CD4-positive, CD25-positive, alpha-beta regulatory T cell (primary cell): ENCODE measurements at regions not wholly inside any gene's neighbourhood (a gene's known extent, or its start where the extent isn't known, plus 50 kb on each side); places are given as distances from the start of the nearest gene placed in this dataset.

ENCODE experiments used
- ATAC-seq, 2 donors: fragments of 150-1000 bp; cut with Tn5 transposase; one replicate each; pipeline ENCODE4 v1.10.0; 2021; ENCODE audit warnings: low read depth in 2 of 2, moderate number of reproducible peaks in 2 of 2, moderate library complexity in 1 of 2
- DNase-seq, 3 donors: peaks; one replicate each; pipeline versions ENCODE4 v3.0.0 to v3.0.0-alpha.2; 2012 to 2022; ENCODE audit warnings: mixed read lengths in 1 of 3
- H3K27ac ChIP-seq: one replicate; pipeline ENCODE4 v1.7.0; 2013; ENCODE audit warnings: mild to moderate bottlenecking, low read length; ENCODE audit not compliant: insufficient read depth, poor library complexity, severe bottlenecking
- H3K27me3 ChIP-seq: one replicate; pipeline ENCODE4 v1.7.0; 2013; ENCODE audit warnings: low read length; ENCODE audit not compliant: control insufficient read depth, insufficient read depth
- H3K36me3 ChIP-seq: one replicate; pipeline ENCODE4 v1.7.0; 2013; ENCODE audit warnings: mild to moderate bottlenecking, low read length, moderate library complexity; ENCODE audit not compliant: control insufficient read depth, insufficient read depth
- H3K4me1 ChIP-seq: 2 replicates; pipeline ENCODE4 v1.7.0; 2013; ENCODE audit warnings: mild to moderate bottlenecking, low read length; ENCODE audit not compliant: insufficient read depth, control insufficient read depth, poor library complexity, severe bottlenecking
- H3K4me3 ChIP-seq: one replicate; pipeline ENCODE4 v1.7.0; 2013; ENCODE audit warnings: low read depth, mild to moderate bottlenecking, low read length, moderate library complexity
- H3K9me3 ChIP-seq, 2 experiments: 1 replicate in 1 of 2; 2 replicates in 1 of 2; pipeline ENCODE4 v1.7.0; 2013; ENCODE audit warnings: low read length in 2 of 2, mild to moderate bottlenecking in 1 of 2, moderate library complexity in 1 of 2; ENCODE audit not compliant: control insufficient read depth in 2 of 2
- H3K27ac Mint-ChIP-seq, 3 donors: one replicate each; pipeline ENCODE4 v1.8.0; 2020 to 2022; ENCODE audit warnings: mild to moderate bottlenecking in 3 of 3, mixed read lengths in 3 of 3, moderate library complexity in 2 of 3
- H3K27me3 Mint-ChIP-seq: one replicate; pipeline ENCODE4 v1.8.0; 2022; ENCODE audit warnings: mild to moderate bottlenecking, mixed read lengths
- H3K36me3 Mint-ChIP-seq: one replicate; pipeline ENCODE4 v1.8.0; 2020; ENCODE audit warnings: mixed read lengths
- H3K4me1 Mint-ChIP-seq, 4 donors: one replicate each; pipeline ENCODE4 v1.8.0; 2020 to 2022; ENCODE audit warnings: mixed read lengths in 4 of 4, mild to moderate bottlenecking in 1 of 4
- H3K4me3 Mint-ChIP-seq, 4 donors: one replicate each; pipeline ENCODE4 v1.8.0; 2020 to 2022; ENCODE audit warnings: mild to moderate bottlenecking in 4 of 4, mixed read lengths in 4 of 4, moderate library complexity in 3 of 4
- H3K9me3 Mint-ChIP-seq, 7 donors: one replicate each; pipeline ENCODE4 v1.8.0; 2020 to 2022; ENCODE audit warnings: mixed read lengths in 7 of 7, mild to moderate bottlenecking in 3 of 7, moderate library complexity in 2 of 7

- no peak for DNase-seq
- Mint-ChIP-seq H3K36me3 (no peaks in the 10 kb centered on the region), H3K27me3 (no peaks in the 10 kb centered on the region), H3K9me3 (peaks cover 0 to 5% (median 0%) of the 10 kb centered on the region in 7 donors), H3K4me1 (no peaks in the 10 kb centered on the region), H3K27ac (no peak overlapping the region), H3K4me3 (no peak overlapping the region)
- H3K9me3 ChIP-seq, result no peaks in the 10 kb centered on the region
- no peak overlapping the region for H3K4me3 ChIP-seq
- H3K36me3 ChIP-seq, result no peaks in the 10 kb centered on the region
- ATAC-seq, result no peak
- no peaks in the 10 kb centered on the region for H3K27me3 ChIP-seq
- no peaks in the 10 kb centered on the region for H3K4me1 ChIP-seq
- no peak overlapping the region for H3K27ac ChIP-seq
Measured at GRCh38 chr21:43294194-43294902, 125.5 kb downstream of the CRYAA start.

GRCh38 chr21:43292866-43293142 is 124.0 kb downstream of the CRYAA start:
- no peak for DNase-seq

GRCh38 chr21:43292041-43292865 is 123.4 kb downstream of the CRYAA start:
- Histone ChIP-seq H3K27ac (no peak overlapping the region), H3K4me1 (no peaks in the 10 kb centered on the region), H3K36me3 (no peaks in the 10 kb centered on the region), H3K9me3 (no peaks in the 10 kb centered on the region), H3K4me3 (no peak overlapping the region), H3K27me3 (no peaks in the 10 kb centered on the region)
- H3K27ac Mint-ChIP-seq, result no peak overlapping the region
- no peaks in the 10 kb centered on the region for H3K36me3 Mint-ChIP-seq
- peaks cover 0 to 5% (median 0%) of the 10 kb centered on the region in 7 donors for H3K9me3 Mint-ChIP-seq
- H3K4me1 Mint-ChIP-seq, result peaks cover 0 to 2% (median under 1%) of the 10 kb centered on the region in 4 donors
- H3K4me3 Mint-ChIP-seq, result no peak overlapping the region
- H3K27me3 Mint-ChIP-seq, result no peaks in the 10 kb centered on the region
- DNase-seq, result no peak
- ATAC-seq, result no peak

More at GRCh38 chr21:43292866-43293142, 124.0 kb downstream of the CRYAA start:
- H3K27me3 ChIP-seq, result no peaks in the 10 kb centered on the region
- no peak overlapping the region for H3K27ac ChIP-seq
- no peaks in the 10 kb centered on the region for H3K4me1 Mint-ChIP-seq
- no peaks in the 10 kb centered on the region for H3K4me1 ChIP-seq
- no peaks in the 10 kb centered on the region for H3K27me3 Mint-ChIP-seq
- H3K9me3 ChIP-seq, result no peaks in the 10 kb centered on the region
- H3K4me3 Mint-ChIP-seq, result no peak overlapping the region
- H3K36me3 Mint-ChIP-seq, result no peaks in the 10 kb centered on the region
- ATAC-seq, result no peak
- H3K36me3 ChIP-seq, result no peaks in the 10 kb centered on the region
- peaks cover 0 to 5% (median 0%) of the 10 kb centered on the region in 7 donors for H3K9me3 Mint-ChIP-seq
- no peak overlapping the region for H3K27ac Mint-ChIP-seq
- H3K4me3 ChIP-seq, result no peak overlapping the region

- Mint-ChIP-seq H3K4me3 (no peak overlapping the region), H3K27me3 (no peaks in the 10 kb centered on the region), H3K27ac (no peak overlapping the region), H3K4me1 (peaks cover 0 to 5% (median 2%) of the 10 kb centered on the region in 4 donors), H3K9me3 (peaks cover 0 to 5% (median 0%) of the 10 kb centered on the region in 7 donors), H3K36me3 (no peaks in the 10 kb centered on the region)
- ATAC-seq, result no peak
- Histone ChIP-seq H3K27ac (no peak overlapping the region), H3K9me3 (no peaks in the 10 kb centered on the region), H3K27me3 (no peaks in the 10 kb centered on the region), H3K4me3 (no peak overlapping the region), H3K36me3 (no peaks in the 10 kb centered on the region), H3K4me1 (no peaks in the 10 kb centered on the region)
- DNase-seq, result no peak
Measured at GRCh38 chr21:43291347-43291950, 122.6 kb downstream of the CRYAA start.

GRCh38 chr21:43290421-43291346 is 121.9 kb downstream of the CRYAA start:
- DNase-seq (no peak), ATAC-seq (no peak)
- no peak overlapping the region for H3K4me3 Mint-ChIP-seq
- peaks cover 0 to 3% (median 0%) of the 10 kb centered on the region in 7 donors for H3K9me3 Mint-ChIP-seq
- no peaks in the 10 kb centered on the region for H3K9me3 ChIP-seq
- peaks cover 0 to 5% (median 2%) of the 10 kb centered on the region in 4 donors for H3K4me1 Mint-ChIP-seq
- H3K27ac ChIP-seq, result no peak overlapping the region
- no peak overlapping the region for H3K27ac Mint-ChIP-seq
- H3K36me3 ChIP-seq, result no peaks in the 10 kb centered on the region
- H3K27me3 ChIP-seq, result no peaks in the 10 kb centered on the region
- H3K4me1 ChIP-seq, result no peaks in the 10 kb centered on the region
- no peaks in the 10 kb centered on the region for H3K27me3 Mint-ChIP-seq
- no peak overlapping the region for H3K4me3 ChIP-seq
- H3K36me3 Mint-ChIP-seq, result no peaks in the 10 kb centered on the region

- Mint-ChIP-seq H3K4me3 (no peak overlapping the region), H3K27me3 (no peaks in the 10 kb centered on the region), H3K4me1 (peaks cover 0 to 5% (median 2%) of the 10 kb centered on the region in 4 donors), H3K27ac (no peak overlapping the region), H3K36me3 (no peaks in the 10 kb centered on the region), H3K9me3 (peaks cover 0 to 2% (median 0%) of the 10 kb centered on the region in 7 donors)
- Histone ChIP-seq H3K27ac (no peak overlapping the region), H3K36me3 (no peaks in the 10 kb centered on the region), H3K4me1 (no peaks in the 10 kb centered on the region), H3K27me3 (no peaks in the 10 kb centered on the region), H3K9me3 (no peaks in the 10 kb centered on the region), H3K4me3 (no peak overlapping the region)
- DNase-seq, result no peak
- no peak for ATAC-seq
Measured at GRCh38 chr21:43289966-43290365, 121.2 kb downstream of the CRYAA start.

- no peak overlapping the region for H3K4me3 Mint-ChIP-seq
- no peaks in the 10 kb centered on the region for H3K27me3 ChIP-seq
- peaks cover 0 to 2% (median 0%) of the 10 kb centered on the region in 7 donors for H3K9me3 Mint-ChIP-seq
Measured at GRCh38 chr21:43289442-43289841, 120.6 kb downstream of the CRYAA start.

More at GRCh38 chr21:43289442-43289841, 120.6 kb downstream of the CRYAA start:
- Mint-ChIP-seq H3K27me3 (no peaks in the 10 kb centered on the region), H3K27ac (no peak overlapping the region), H3K36me3 (no peaks in the 10 kb centered on the region), H3K4me1 (peaks cover 0 to 5% (median 2%) of the 10 kb centered on the region in 4 donors)
- DNase-seq (no peak), ATAC-seq (no peak)
- no peak overlapping the region for H3K4me3 ChIP-seq
- H3K9me3 ChIP-seq, result no peaks in the 10 kb centered on the region
- no peak overlapping the region for H3K27ac ChIP-seq
- H3K4me1 ChIP-seq, result no peaks in the 10 kb centered on the region
- no peaks in the 10 kb centered on the region for H3K36me3 ChIP-seq
